ENCODE measurements at regions not wholly inside any gene's neighbourhood (a gene's known extent, or its start where the extent isn't known, plus 50 kb on each side); places are given as distances from the start of the nearest gene placed in this dataset.

DNA sequence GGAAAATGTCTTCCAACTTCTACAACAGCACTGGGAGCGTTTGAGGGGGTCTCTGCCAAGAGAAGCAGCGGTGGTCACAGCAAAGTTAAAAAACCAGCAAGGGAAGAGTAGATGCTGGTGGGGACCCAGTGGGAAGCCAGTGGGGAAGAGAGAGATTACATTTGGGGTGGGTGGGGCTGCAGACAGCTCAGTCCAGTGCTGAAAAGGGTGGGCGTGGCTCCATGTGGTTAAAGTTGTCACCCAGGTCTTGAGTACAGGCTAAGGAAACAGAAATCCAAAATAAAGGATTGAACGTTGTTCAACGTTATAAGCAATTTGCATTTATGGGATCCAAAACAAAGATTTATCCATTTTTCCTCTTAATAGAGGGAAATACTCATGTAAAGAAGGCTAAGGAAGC lies 106.3 kb upstream of the LY86 start:
- intact Hi-C loops (cut with DNase I; ENCODE audit: low total_unique reads): no loop called here
- TF ChIP-seq, protein P1, sequence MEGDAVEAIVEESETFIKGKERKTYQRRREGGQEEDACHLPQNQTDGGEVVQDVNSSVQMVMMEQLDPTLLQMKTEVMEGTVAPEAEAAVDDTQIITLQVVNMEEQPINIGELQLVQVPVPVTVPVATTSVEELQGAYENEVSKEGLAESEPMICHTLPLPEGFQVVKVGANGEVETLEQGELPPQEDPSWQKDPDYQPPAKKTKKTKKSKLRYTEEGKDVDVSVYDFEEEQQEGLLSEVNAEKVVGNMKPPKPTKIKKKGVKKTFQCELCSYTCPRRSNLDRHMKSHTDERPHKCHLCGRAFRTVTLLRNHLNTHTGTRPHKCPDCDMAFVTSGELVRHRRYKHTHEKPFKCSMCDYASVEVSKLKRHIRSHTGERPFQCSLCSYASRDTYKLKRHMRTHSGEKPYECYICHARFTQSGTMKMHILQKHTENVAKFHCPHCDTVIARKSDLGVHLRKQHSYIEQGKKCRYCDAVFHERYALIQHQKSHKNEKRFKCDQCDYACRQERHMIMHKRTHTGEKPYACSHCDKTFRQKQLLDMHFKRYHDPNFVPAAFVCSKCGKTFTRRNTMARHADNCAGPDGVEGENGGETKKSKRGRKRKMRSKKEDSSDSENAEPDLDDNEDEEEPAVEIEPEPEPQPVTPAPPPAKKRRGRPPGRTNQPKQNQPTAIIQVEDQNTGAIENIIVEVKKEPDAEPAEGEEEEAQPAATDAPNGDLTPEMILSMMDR (IDR thresholded peaks at IDR 0.05): no peak
- TF ChIP-seq POLR2A (IDR thresholded peaks at IDR 0.05): no peak
- Histone ChIP-seq H3K27ac (no peak overlapping the region), H3K4me1 (no peaks in the 10 kb centered on the region), H3K4me3 (no peak overlapping the region), H3K9me3 (no peaks in the 10 kb centered on the region), H3K36me3 (no peaks in the 10 kb centered on the region), H3K27me3 (no peaks in the 10 kb centered on the region)
- no peak for DNase-seq

DNA sequence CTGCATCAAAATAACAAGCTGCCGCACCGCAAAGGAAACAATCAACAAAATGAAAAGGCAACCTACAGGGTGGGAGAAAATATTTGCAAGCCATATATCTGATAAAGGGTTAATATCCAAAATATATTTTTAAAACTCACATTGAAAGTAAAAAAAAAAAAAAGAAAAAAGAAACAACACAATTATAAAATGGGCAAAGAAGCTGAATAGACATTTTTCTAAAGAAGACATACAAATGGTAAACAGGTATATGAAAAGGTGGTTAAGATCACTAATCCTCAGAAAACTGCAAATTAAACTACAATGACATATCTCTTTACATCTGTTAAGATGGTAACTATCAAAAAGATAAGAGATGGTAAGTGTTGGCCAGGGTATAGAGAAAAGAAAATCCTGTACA lies 105.4 kb upstream of the LY86 start:
- TF ChIP-seq, protein P1 (IDR thresholded peaks at IDR 0.05): no peak
- TF ChIP-seq POLR2A (IDR thresholded peaks at IDR 0.05): no peak
- intact Hi-C loops (cut with DNase I; ENCODE audit: low total_unique reads): no loop called here
- Histone ChIP-seq H3K4me3 (no peak overlapping the region), H3K4me1 (no peaks in the 10 kb centered on the region), H3K9me3 (no peaks in the 10 kb centered on the region), H3K27me3 (no peaks in the 10 kb centered on the region), H3K27ac (no peak overlapping the region), H3K36me3 (no peaks in the 10 kb centered on the region)
- no peak for DNase-seq

DNA sequence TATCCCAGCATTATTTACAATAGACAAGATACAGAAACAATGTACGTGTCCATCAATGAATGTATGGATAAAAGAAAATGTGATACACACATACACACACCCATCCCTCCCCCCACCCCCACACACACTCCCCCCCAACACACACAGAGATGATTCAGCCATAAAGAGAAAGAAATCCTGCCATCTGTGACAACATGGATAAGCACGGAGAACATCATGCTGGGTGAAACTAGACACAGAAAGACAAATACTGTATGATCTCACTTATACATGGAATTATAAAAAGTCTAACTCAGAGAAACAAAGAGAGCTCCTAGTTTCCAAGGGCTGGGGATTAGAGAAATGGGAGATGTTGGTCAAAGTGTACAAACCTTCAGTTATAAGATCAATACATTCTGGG lies 104.8 kb upstream of the LY86 start:
- no peaks in the 10 kb centered on the region for H3K4me1 ChIP-seq
- no peak for DNase-seq
- no peak overlapping the region for H3K4me3 ChIP-seq
- H3K9me3 ChIP-seq: no peaks in the 10 kb centered on the region
- intact Hi-C loops (cut with DNase I; ENCODE audit: low total_unique reads): no loop called here
- no peaks in the 10 kb centered on the region for H3K36me3 ChIP-seq
- no peaks in the 10 kb centered on the region for H3K27me3 ChIP-seq
- TF ChIP-seq, protein P1 (IDR thresholded peaks at IDR 0.05): no peak
- no peak for TF ChIP-seq POLR2A (IDR thresholded peaks at IDR 0.05)
- no peak overlapping the region for H3K27ac ChIP-seq

DNA sequence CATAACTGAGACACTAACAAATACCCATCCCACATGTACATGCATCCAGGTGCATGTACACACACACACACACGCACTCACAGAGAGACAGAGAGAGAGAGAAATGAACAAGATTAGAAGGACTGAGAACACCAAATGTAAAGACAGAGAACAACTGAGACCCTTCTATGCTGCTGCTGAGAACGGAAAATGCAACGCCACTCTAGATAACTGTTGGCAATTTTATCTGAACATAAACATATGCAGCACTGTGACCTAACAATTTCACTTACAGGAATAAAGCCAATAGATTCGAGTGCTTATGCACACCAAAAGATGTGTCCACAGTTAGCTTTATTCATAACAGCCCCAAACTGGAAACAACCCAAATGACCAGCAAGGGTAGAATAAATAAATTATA lies 103.8 kb upstream of the LY86 start:
- Histone ChIP-seq H3K4me1 (no peaks in the 10 kb centered on the region), H3K27ac (no peak overlapping the region), H3K4me3 (no peak overlapping the region), H3K9me3 (no peaks in the 10 kb centered on the region), H3K27me3 (no peaks in the 10 kb centered on the region), H3K36me3 (no peaks in the 10 kb centered on the region)
- intact Hi-C loops (cut with DNase I; ENCODE audit: low total_unique reads): no loop called here
- DNase-seq: no peak
- no peak for TF ChIP-seq POLR2A (IDR thresholded peaks at IDR 0.05)
- TF ChIP-seq, protein P1 (IDR thresholded peaks at IDR 0.05): no peak

DNA sequence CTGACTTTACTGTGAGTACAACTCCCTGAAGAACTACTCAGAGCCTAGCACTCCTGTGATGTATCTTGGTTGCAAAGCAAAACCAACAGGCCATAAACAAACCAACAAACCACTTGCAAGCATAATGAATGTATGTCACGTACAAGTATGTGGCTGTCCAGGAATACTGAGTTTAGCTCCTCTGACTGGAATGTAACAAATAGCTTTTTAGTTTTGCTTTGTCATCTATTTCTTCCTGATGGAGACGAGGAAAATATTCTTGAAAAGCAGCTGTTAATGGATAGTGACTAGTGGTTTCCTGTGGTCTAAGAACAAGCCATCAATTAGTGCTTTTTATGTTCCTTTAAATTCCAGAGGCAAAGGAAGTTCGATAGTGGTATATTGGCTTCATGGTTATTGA lies 101.9 kb upstream of the LY86 start:
- Histone ChIP-seq H3K4me1 (no peaks in the 10 kb centered on the region), H3K9me3 (no peaks in the 10 kb centered on the region), H3K36me3 (no peaks in the 10 kb centered on the region), H3K27ac (no peak overlapping the region), H3K27me3 (no peaks in the 10 kb centered on the region), H3K4me3 (no peak overlapping the region)
- TF ChIP-seq, protein P1 (IDR thresholded peaks at IDR 0.05): no peak
- no peak for TF ChIP-seq POLR2A (IDR thresholded peaks at IDR 0.05)
- no peak for DNase-seq
- intact Hi-C loops (cut with DNase I; ENCODE audit: low total_unique reads): no loop called here
